Neutrophil (primary cell): ENCODE measurements at regions not wholly inside any gene's neighbourhood (a gene's known extent, or its start where the extent isn't known, plus 50 kb on each side); places are given as distances from the start of the nearest gene placed in this dataset.

Experiments used
- H3K27ac ChIP-seq: fragments of 200-600 bp; sonication (generic); 2 replicates; pipeline ENCODE4 v1.5.1; 2016; ENCODE audit warnings: mild to moderate bottlenecking, moderate library complexity
- H3K27me3 ChIP-seq: fragments of 200-600 bp; sonication (generic); 2 replicates; pipeline ENCODE4 v1.6.0; 2016; ENCODE audit warnings: mild to moderate bottlenecking
- H3K36me3 ChIP-seq: fragments of 200-600 bp; sonication (generic); 2 replicates; pipeline ENCODE4 v1.5.1; 2017
- H3K4me1 ChIP-seq, 2 experiments: fragments of 200-600 bp in 1 of 2; sonication (generic) in 1 of 2; 1 replicate in 1 of 2; 2 replicates in 1 of 2; pipeline versions ENCODE4 v1.5.1 to v1.6.1; 2013 to 2016; ENCODE audit warnings: low read depth in 1 of 2, low read length in 1 of 2, mild to moderate bottlenecking in 1 of 2, moderate library complexity in 1 of 2; ENCODE audit not compliant: control insufficient read depth in 1 of 2, insufficient read depth in 1 of 2
- H3K4me3 ChIP-seq, 2 experiments: fragments of 200-600 bp in 1 of 2; sonication (generic) in 1 of 2; 1 replicate in 1 of 2; 2 replicates in 1 of 2; pipeline ENCODE4 v1.5.1; 2013 to 2016; ENCODE audit warnings: low read depth in 1 of 2, low read length in 1 of 2, mild to moderate bottlenecking in 1 of 2, moderate library complexity in 1 of 2
- H3K9me3 ChIP-seq: fragments of 200-600 bp; sonication (generic); 2 replicates; pipeline ENCODE4 v1.5.1; 2016
- TF ChIP-seq, protein P1 (sequence below): fragments of 200-600 bp; sonication (generic); IDR thresholded peaks from 2 replicates; pipeline ENCODE4 v1.5.1; 2016; ENCODE audit warnings: antibody characterized with exemption

GRCh38 chr12:92566448-92567019 lies 136.3 kb upstream of the PLEKHG7 start:
- Histone ChIP-seq H3K4me3 (no peak overlapping the region), H3K9me3 (no peaks in the 10 kb centered on the region)
- TF ChIP-seq, protein P1, sequence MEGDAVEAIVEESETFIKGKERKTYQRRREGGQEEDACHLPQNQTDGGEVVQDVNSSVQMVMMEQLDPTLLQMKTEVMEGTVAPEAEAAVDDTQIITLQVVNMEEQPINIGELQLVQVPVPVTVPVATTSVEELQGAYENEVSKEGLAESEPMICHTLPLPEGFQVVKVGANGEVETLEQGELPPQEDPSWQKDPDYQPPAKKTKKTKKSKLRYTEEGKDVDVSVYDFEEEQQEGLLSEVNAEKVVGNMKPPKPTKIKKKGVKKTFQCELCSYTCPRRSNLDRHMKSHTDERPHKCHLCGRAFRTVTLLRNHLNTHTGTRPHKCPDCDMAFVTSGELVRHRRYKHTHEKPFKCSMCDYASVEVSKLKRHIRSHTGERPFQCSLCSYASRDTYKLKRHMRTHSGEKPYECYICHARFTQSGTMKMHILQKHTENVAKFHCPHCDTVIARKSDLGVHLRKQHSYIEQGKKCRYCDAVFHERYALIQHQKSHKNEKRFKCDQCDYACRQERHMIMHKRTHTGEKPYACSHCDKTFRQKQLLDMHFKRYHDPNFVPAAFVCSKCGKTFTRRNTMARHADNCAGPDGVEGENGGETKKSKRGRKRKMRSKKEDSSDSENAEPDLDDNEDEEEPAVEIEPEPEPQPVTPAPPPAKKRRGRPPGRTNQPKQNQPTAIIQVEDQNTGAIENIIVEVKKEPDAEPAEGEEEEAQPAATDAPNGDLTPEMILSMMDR, result no peak

GRCh38 chr12:92563819-92564218 lies 139.0 kb upstream of the PLEKHG7 start:
- H3K36me3 ChIP-seq, result no peaks in the 10 kb centered on the region
- H3K9me3 ChIP-seq, result no peaks in the 10 kb centered on the region
- no peak overlapping the region for H3K4me3 ChIP-seq
- TF ChIP-seq, protein P1, result no peak
- no peaks in the 10 kb centered on the region for H3K4me1 ChIP-seq
- no peaks in the 10 kb centered on the region for H3K27me3 ChIP-seq
- no peak overlapping the region for H3K27ac ChIP-seq

More at GRCh38 chr12:92566448-92567019, 136.3 kb upstream of the PLEKHG7 start:
- H3K4me1 ChIP-seq, result no peaks in the 10 kb centered on the region
- no peaks in the 10 kb centered on the region for H3K36me3 ChIP-seq
- H3K27me3 ChIP-seq, result no peaks in the 10 kb centered on the region
- H3K27ac ChIP-seq, result no peak overlapping the region

DNA sequence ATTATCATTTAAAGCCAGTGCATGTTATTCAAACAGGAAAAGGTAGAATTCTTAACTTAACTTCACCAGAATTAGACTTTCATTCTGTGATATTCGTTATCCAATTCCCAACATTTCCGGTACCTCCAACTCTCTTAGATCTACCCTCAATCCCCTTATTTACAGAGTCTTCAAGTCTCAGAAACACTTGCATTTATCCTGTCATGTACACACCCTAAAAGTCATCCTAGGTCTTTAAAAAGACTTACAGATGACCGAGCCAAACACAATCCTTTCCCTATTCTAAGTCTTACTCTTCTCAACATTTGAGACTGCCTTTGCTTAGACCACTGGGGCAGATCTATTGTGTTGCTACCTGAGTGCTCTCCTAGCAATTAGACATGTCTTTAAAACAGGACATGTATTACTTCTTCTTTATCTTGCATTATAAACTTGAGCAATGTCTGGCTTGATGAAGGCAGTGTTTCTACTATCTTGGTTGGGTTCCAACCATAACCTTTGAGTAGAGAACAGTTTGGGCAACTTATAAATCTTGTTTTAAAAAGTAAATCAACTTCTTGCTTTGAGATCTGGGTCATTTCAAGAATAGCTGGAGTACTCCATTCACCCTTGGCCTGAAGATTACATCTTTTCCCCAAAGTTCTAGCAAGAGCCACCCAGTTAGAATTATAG lies 140.6 kb upstream of the PLEKHG7 start:
- TF ChIP-seq, protein P1, result no peak
- Histone ChIP-seq H3K4me1 (no peaks in the 10 kb centered on the region), H3K27ac (no peak overlapping the region), H3K36me3 (no peaks in the 10 kb centered on the region), H3K27me3 (no peaks in the 10 kb centered on the region), H3K9me3 (no peaks in the 10 kb centered on the region), H3K4me3 (no peak overlapping the region)

DNA sequence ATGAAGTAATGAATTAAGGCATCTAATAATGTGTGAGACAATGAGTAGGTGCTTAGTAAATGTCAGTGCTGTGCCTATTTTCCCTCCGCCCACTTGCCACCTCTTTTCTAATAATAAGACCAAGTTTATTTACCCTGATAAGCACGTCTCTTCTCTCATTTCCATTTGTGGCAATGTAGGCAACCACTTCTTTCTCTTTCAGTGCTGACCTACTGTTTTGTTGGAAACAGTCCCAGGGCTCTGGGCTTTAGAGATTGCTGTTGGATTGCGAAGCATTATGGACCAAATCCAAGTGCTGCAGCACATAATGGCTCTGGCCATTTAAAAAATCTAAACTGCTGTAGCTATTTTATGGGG lies 141.3 kb upstream of the PLEKHG7 start:
- H3K4me1 ChIP-seq, result no peaks in the 10 kb centered on the region
- H3K4me3 ChIP-seq, result no peak overlapping the region
- no peaks in the 10 kb centered on the region for H3K27me3 ChIP-seq
- no peak overlapping the region for H3K27ac ChIP-seq
- TF ChIP-seq, protein P1, result no peak
- no peaks in the 10 kb centered on the region for H3K36me3 ChIP-seq
- H3K9me3 ChIP-seq, result no peaks in the 10 kb centered on the region

DNA sequence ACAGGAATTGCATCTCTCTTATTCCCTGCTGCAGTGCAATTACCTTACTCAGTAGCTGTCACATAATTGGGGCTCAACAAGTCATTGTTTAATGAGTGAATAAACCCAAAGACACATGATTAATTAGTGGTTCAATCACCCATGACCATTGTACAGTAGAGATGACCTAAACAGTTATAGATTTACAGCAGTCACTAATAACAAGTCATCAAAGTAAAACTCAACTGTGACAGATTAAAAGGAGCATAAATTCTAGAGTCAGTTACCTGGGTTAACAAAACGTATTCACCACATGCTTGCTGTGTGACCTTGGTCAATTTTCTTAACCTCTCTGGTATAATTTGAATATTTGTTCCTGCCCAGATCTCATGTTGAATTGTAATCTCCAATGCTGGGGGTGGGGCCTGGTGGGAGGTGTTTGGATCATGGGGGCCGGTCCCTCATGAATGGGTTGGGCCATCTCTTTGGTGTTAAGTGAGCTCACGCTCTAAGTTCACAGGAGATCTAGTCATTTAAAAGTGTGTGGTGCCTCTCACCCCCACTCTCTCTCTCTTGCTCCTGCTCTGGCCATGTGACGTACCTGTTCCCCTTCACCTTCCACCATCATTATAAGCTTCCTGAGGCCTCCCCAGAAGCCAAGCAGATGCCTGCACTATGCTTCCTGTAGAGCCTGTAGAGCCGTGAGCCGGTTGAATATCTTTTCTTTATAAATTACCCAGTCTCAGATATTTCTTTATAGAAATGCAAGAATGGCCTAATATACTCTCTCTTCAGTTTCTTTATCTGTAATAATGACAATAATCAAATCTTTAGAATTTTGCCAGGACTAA lies 141.9 kb upstream of the PLEKHG7 start:
- TF ChIP-seq, protein P1, result no peak

More for the DNA sequence above, 141.9 kb upstream of the PLEKHG7 start:
- Histone ChIP-seq H3K9me3 (no peaks in the 10 kb centered on the region), H3K4me3 (no peak overlapping the region), H3K36me3 (no peaks in the 10 kb centered on the region), H3K27me3 (no peaks in the 10 kb centered on the region), H3K4me1 (no peaks in the 10 kb centered on the region), H3K27ac (no peak overlapping the region)
